H9 (cell line): ENCODE measurements at regions not wholly inside any gene's neighbourhood (a gene's known extent, or its start where the extent isn't known, plus 50 kb on each side); places are given as distances from the start of the nearest gene placed in this dataset.
A peak's percentile ranks its signal among the peaks of the same experiment; 100 is the strongest.

Experiments
- DNase-seq: peaks from one replicate; pipeline ENCODE4 v3.0.0-alpha.2; 2017
- H2AFZ ChIP-seq: one replicate; pipeline ENCODE4 v1.6.1; 2013; ENCODE audit warnings: mild to moderate bottlenecking, low read length, control low read depth, moderate library complexity
- H2AK5ac ChIP-seq: 2 replicates; pipeline ENCODE4 v1.6.1; 2013; ENCODE audit warnings: low read length, control low read depth, mixed read lengths; ENCODE audit not compliant: insufficient read length
- H2BK120ac ChIP-seq: one replicate; pipeline ENCODE4 v1.6.1; 2013; ENCODE audit warnings: low read depth, mild to moderate bottlenecking, low read length, control low read depth, inconsistent platforms; ENCODE audit not compliant: poor library complexity, severe bottlenecking
- H2BK12ac ChIP-seq: 2 replicates; pipeline ENCODE4 v1.6.1; 2013; ENCODE audit warnings: low read length, control low read depth, mixed read lengths, low read depth; ENCODE audit not compliant: insufficient read length
- H2BK15ac ChIP-seq: 2 replicates; pipeline ENCODE4 v1.6.1; 2013; ENCODE audit warnings: low read depth, low read length, control low read depth
- H2BK20ac ChIP-seq: one replicate; pipeline ENCODE4 v1.6.1; 2013; ENCODE audit warnings: low read depth, mild to moderate bottlenecking, low read length, control low read depth, inconsistent platforms; ENCODE audit not compliant: poor library complexity, severe bottlenecking
- H2BK5ac ChIP-seq: 2 replicates; pipeline ENCODE4 v1.6.1; 2013; ENCODE audit warnings: low read length, control low read depth, mixed read lengths; ENCODE audit not compliant: insufficient read length
- H3K14ac ChIP-seq: 2 replicates; pipeline ENCODE4 v1.6.1; 2013; ENCODE audit warnings: low read length, control low read depth; ENCODE audit not compliant: insufficient read depth
- H3K18ac ChIP-seq: 2 replicates; pipeline ENCODE4 v1.6.1; 2013; ENCODE audit warnings: low read depth, mild to moderate bottlenecking, mixed read lengths, low read length, control low read depth; ENCODE audit not compliant: insufficient read length
- H3K23ac ChIP-seq: 2 replicates; pipeline ENCODE4 v1.6.1; 2013; ENCODE audit warnings: low read length, control low read depth, mixed read lengths, low read depth; ENCODE audit not compliant: insufficient read length
- H3K23me2 ChIP-seq: 2 replicates; pipeline ENCODE4 v1.6.1; 2013; ENCODE audit warnings: low read depth, mild to moderate bottlenecking, mixed read lengths, low read length, control low read depth; ENCODE audit not compliant: insufficient read length, poor library complexity, severe bottlenecking
- H3K27ac ChIP-seq: 2 replicates; pipeline ENCODE4 v1.5.1; 2013; ENCODE audit warnings: low read length, control low read depth, mixed read lengths, low read depth; ENCODE audit not compliant: insufficient read length
- H3K27me3 ChIP-seq: 2 replicates; pipeline ENCODE4 v1.6.1; 2013; ENCODE audit warnings: low read length, control low read depth, inconsistent platforms; ENCODE audit not compliant: insufficient read depth
- H3K4ac ChIP-seq: 2 replicates; pipeline ENCODE4 v1.6.1; 2013; ENCODE audit warnings: low read depth, mild to moderate bottlenecking, control low read depth, inconsistent platforms, low read length, moderate library complexity
- H3K4me1 ChIP-seq: 2 replicates; pipeline ENCODE4 v1.6.1; 2013; ENCODE audit warnings: low read length, control low read depth, inconsistent platforms; ENCODE audit not compliant: insufficient read depth
- H3K4me2 ChIP-seq: 2 replicates; pipeline ENCODE4 v1.6.1; 2013; ENCODE audit warnings: low read length, control low read depth, mixed read lengths; ENCODE audit not compliant: insufficient read length, insufficient read depth
- H3K56ac ChIP-seq: 2 replicates; pipeline ENCODE4 v1.6.1; 2013; ENCODE audit warnings: low read depth, mild to moderate bottlenecking, mixed read lengths, low read length, control low read depth; ENCODE audit not compliant: insufficient read length
- H3K79me1 ChIP-seq: 2 replicates; pipeline ENCODE4 v1.6.1; 2013; ENCODE audit warnings: low read depth, mild to moderate bottlenecking, moderate library complexity, low read length, control low read depth, inconsistent platforms; ENCODE audit not compliant: insufficient read depth, poor library complexity, severe bottlenecking
- H3K79me2 ChIP-seq: 2 replicates; pipeline ENCODE4 v1.6.1; 2013; ENCODE audit warnings: low read length, control low read depth, inconsistent platforms; ENCODE audit not compliant: insufficient read depth
- H3K9ac ChIP-seq: 2 replicates; pipeline ENCODE4 v1.6.1; 2013; ENCODE audit warnings: low read length, control low read depth, mixed read lengths; ENCODE audit not compliant: insufficient read length; ENCODE audit errors: extremely low read depth
- H3K9me3 ChIP-seq: one replicate; pipeline ENCODE4 v1.6.1; 2013; ENCODE audit warnings: low read depth, low read length, inconsistent platforms; ENCODE audit not compliant: control insufficient read depth
- H3T11ph ChIP-seq: one replicate; pipeline ENCODE4 v1.6.1; 2013; ENCODE audit warnings: mild to moderate bottlenecking, low read length, control low read depth, inconsistent platforms
- H4K20me1 ChIP-seq: one replicate; pipeline ENCODE4 v1.6.1; 2013; ENCODE audit not compliant: control insufficient read depth, insufficient read length, insufficient read depth
- H4K5ac ChIP-seq: 2 replicates; pipeline ENCODE4 v1.6.1; 2013; ENCODE audit warnings: low read depth, mild to moderate bottlenecking, mixed read lengths, low read length, control low read depth; ENCODE audit not compliant: insufficient read length
- H4K8ac ChIP-seq: replicated peaks from 2 replicates; pipeline ENCODE4 v1.6.1; 2013; ENCODE audit warnings: low read length, control low read depth, mixed read lengths, low read depth; ENCODE audit not compliant: insufficient read length
- H4K91ac ChIP-seq: 2 replicates; pipeline ENCODE4 v1.6.1; 2013; ENCODE audit warnings: low read depth, mild to moderate bottlenecking, moderate library complexity, mixed read lengths, low read length, control low read depth; ENCODE audit not compliant: insufficient read length
- H3K27ac Mint-ChIP-seq, 3 experiments: 2 replicates in 2 of 3; 3 replicates in 1 of 3; pipeline ENCODE4 v1.8.0; 2020 to 2021; ENCODE audit warnings: mixed read lengths in 3 of 3, mild to moderate bottlenecking in 1 of 3, moderate library complexity in 1 of 3
- H3K27me3 Mint-ChIP-seq: 2 replicates; pipeline ENCODE4 v1.8.0; 2021; ENCODE audit warnings: low read depth, mild to moderate bottlenecking, moderate library complexity, mixed read lengths
- H3K36me3 Mint-ChIP-seq, 3 experiments: 2 replicates in 2 of 3; 3 replicates in 1 of 3; pipeline ENCODE4 v1.8.0; 2020 to 2021; ENCODE audit warnings: low read depth in 3 of 3, mixed read lengths in 3 of 3; ENCODE audit not compliant: insufficient read depth in 1 of 3
- H3K4me1 Mint-ChIP-seq, 2 experiments: 2 replicates each; pipeline ENCODE4 v1.8.0; 2020; ENCODE audit warnings: mixed read lengths in 2 of 2
- H3K4me3 Mint-ChIP-seq, 2 experiments: 2 replicates in 1 of 2; 3 replicates in 1 of 2; pipeline ENCODE4 v1.8.0; 2020 to 2021; ENCODE audit warnings: mild to moderate bottlenecking in 2 of 2, mixed read lengths in 2 of 2, moderate library complexity in 1 of 2
- H3K9me3 Mint-ChIP-seq, 2 experiments: 2 replicates in 1 of 2; 3 replicates in 1 of 2; pipeline ENCODE4 v1.8.0; 2020; ENCODE audit warnings: mild to moderate bottlenecking in 2 of 2, mixed read lengths in 2 of 2, moderate library complexity in 1 of 2
- WGBS: extraction: QIAGEN DNeasy Blood & Tissue Kit; methylation state at CpG from one replicate; pipeline ENCODE4 v1.1.7; 2013; ENCODE audit warnings: missing lambda C conversion rate, low lambda C conversion rate, mixed read lengths; ENCODE audit not compliant: insufficient read length; ENCODE audit errors: extremely low coverage; 5-methylcytosine and 5-hydroxymethylcytosine counted together
- TF ChIP-seq, protein P1 (sequence below): fragments of 200-600 bp; sonication (generic); conservative IDR thresholded peaks from 3 replicates; pipeline ENCODE4 v1.8.0; 2021; ENCODE audit warnings: antibody characterized with exemption, mild to moderate bottlenecking

DNA sequence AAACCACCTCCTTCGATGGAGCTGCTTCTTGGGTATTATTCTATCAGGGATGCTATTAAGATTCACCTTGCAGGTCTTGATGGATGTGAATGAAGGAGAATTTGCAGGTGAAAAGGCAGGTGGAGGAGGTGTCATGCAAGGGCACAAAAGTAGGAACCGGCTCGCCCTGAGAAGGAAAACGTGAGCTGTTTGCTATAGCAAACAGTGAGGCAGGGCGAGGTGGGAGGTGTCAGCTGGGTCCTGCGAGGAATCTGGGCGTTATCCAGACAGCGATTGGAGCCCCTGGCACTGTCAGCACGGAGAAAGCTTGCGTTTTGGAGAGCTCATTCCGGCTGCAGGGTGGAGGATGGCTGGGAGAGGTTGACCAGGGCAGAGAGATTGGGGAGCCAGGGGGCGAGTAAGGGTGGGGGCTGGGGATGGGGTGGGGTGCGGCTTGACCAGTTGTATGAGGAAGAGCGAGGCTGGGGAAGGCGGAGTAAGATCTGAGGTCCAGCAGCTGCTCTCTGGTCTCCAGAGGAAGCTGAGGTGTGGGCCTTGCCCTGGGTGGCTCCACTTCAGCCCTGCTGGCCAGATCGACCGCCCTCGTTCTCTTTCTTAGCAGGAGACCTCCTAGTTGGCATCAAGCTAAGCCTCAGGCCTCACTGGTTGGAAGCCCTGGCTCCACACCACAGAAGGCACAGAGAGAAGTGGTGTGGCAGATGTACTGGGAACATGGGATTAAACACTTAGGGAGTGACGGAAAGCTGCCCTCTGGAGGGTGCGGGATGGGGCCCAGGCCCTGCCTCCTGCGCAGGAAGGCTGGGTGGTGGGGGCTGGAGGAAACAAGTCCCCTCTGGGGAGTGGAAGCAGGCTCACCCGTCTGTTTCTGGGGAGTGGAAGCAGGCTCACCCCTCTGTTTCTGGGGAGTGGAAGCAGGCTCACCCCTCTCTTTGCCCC is 54.7 kb upstream of the NEURL1B start:
- peak overlapping the region in 2 of 3 experiments; percentile 42 to 45; a peak in 2 of 7 replicates for H3K27ac Mint-ChIP-seq
- Histone ChIP-seq H3K23me2 (no peaks in the 10 kb centered on the region), H3K4me1 (peaks cover 8% of the 10 kb centered on the region), H3K9me3 (no peaks in the 10 kb centered on the region), H3K27me3 (no peaks in the 10 kb centered on the region), H3K18ac (no peak overlapping the region), H2AFZ (no peak overlapping the region), H4K91ac (no peak overlapping the region), H2BK20ac (no peak overlapping the region), H3K79me2 (no peaks in the 10 kb centered on the region), H3T11ph (no peak overlapping the region), H3K79me1 (no peaks in the 10 kb centered on the region), H3K4me2 (peak overlapping the region; percentile 35), H3K56ac (no peak overlapping the region), H3K27ac (no peak overlapping the region), H2AK5ac (no peak overlapping the region), H4K20me1 (no peaks in the 10 kb centered on the region), H2BK12ac (no peak overlapping the region), H2BK15ac (no peak overlapping the region), H3K23ac (no peak overlapping the region), H3K4ac (no peak overlapping the region), H3K9ac (no peak overlapping the region), H4K5ac (no peak overlapping the region), H2BK5ac (no peak overlapping the region), H4K8ac (no peak overlapping the region), H3K14ac (0 out of 2 replicates have a peak overlapping the region, but pooled peaks have one; percentile 1), H2BK120ac (no peak overlapping the region)
- H3K36me3 Mint-ChIP-seq = no peaks in the 10 kb centered on the region
- H3K4me1 Mint-ChIP-seq = peaks cover 40 to 43% of the 10 kb centered on the region in 2 experiments
- TF ChIP-seq, protein P1, sequence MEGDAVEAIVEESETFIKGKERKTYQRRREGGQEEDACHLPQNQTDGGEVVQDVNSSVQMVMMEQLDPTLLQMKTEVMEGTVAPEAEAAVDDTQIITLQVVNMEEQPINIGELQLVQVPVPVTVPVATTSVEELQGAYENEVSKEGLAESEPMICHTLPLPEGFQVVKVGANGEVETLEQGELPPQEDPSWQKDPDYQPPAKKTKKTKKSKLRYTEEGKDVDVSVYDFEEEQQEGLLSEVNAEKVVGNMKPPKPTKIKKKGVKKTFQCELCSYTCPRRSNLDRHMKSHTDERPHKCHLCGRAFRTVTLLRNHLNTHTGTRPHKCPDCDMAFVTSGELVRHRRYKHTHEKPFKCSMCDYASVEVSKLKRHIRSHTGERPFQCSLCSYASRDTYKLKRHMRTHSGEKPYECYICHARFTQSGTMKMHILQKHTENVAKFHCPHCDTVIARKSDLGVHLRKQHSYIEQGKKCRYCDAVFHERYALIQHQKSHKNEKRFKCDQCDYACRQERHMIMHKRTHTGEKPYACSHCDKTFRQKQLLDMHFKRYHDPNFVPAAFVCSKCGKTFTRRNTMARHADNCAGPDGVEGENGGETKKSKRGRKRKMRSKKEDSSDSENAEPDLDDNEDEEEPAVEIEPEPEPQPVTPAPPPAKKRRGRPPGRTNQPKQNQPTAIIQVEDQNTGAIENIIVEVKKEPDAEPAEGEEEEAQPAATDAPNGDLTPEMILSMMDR = no peak
- H3K9me3 Mint-ChIP-seq = no peaks in the 10 kb centered on the region
- peak overlapping the region; percentile 47 to 59 for H3K4me3 Mint-ChIP-seq
- no CpG with 5 or more reads among the region's 22 CpGs for WGBS
- DNase-seq = peak; percentile 70
- H3K27me3 Mint-ChIP-seq = peaks cover 36% of the 10 kb centered on the region
